Sciatic nerve (tissue), 2 donors: ENCODE measurements at regions not wholly inside any gene's neighbourhood (a gene's known extent, or its start where the extent isn't known, plus 50 kb on each side); places are given as distances from the start of the nearest gene placed in this dataset.
"Not testable (repeated sequence)": the region's sequence is repeated elsewhere in the genome, so short reads cannot be mapped to it uniquely, and the experiment has no call there.

Experiments used
- ATAC-seq: fragments of 200-7000 bp; cut with Tn5 transposase; one replicate; pipeline ENCODE4 v1.9.1; 2020; ENCODE audit warnings: mild to moderate bottlenecking, moderate library complexity
- DNase-seq: peaks from one replicate; pipeline ENCODE4 v3.0.0-alpha.2; 2020; ENCODE audit warnings: low spot score
- intact Hi-C: fragments of 100-400 bp; cut with DNase I; formaldehyde crosslinking; loops from one replicate; pipeline ENCODE4 v1.14.2; 2022
- donor health status: DM: no; HTN: no; CAD: no.
- donor health status: DM: no; HTN: no; CAD: no.

GRCh38 chr6:106739387-106739786 is 110.0 kb downstream of the QRSL1 start:
- ATAC-seq (no peak), DNase-seq (no peak)
- intact Hi-C loops: no loop called here

- ATAC-seq (no peak), DNase-seq (no peak)
- intact Hi-C loops: no loop called here
These were observed 107.1 kb downstream of the QRSL1 start for GRCh38 chr6:106736502-106736901.

GRCh38 chr6:106735828-106736227 is 106.5 kb downstream of the QRSL1 start:
- intact Hi-C loops: no loop called here
- ATAC-seq (no peak), DNase-seq (no peak)

GRCh38 chr6:106735136-106735633 is 105.8 kb downstream of the QRSL1 start:
- intact Hi-C loops: no loop called here
- ATAC-seq (no peak), DNase-seq (no peak)

- intact Hi-C loops: no loop called here
- ATAC-seq (no peak), DNase-seq (no peak)
These were observed 104.0 kb downstream of the QRSL1 start for GRCh38 chr6:106733386-106733785.

- intact Hi-C loops: no loop called here
- ATAC-seq (no peak), DNase-seq (no peak)
These were observed 103.1 kb downstream of the QRSL1 start for GRCh38 chr6:106732376-106732940.

- DNase-seq (no peak), ATAC-seq (no peak)
- intact Hi-C loops: no loop called here
These were observed 102.4 kb downstream of the QRSL1 start for GRCh38 chr6:106731843-106732160.

- intact Hi-C loops: no loop called here
- DNase-seq (no peak), ATAC-seq (no peak)
These were observed 101.9 kb downstream of the QRSL1 start for GRCh38 chr6:106731144-106731842.

GRCh38 chr6:106730718-106731117 is 101.3 kb downstream of the QRSL1 start:
- no peak for DNase-seq
- no peak for ATAC-seq
- intact Hi-C loops: no loop called here

GRCh38 chr6:106730264-106730663 is 100.9 kb downstream of the QRSL1 start:
- intact Hi-C loops: no loop called here
- no peak for ATAC-seq
- DNase-seq: no peak

GRCh38 chr6:106729841-106730240 is 100.5 kb downstream of the QRSL1 start:
- ATAC-seq: no peak
- intact Hi-C loops: no loop called here
- no peak for DNase-seq

GRCh38 chr6:106728296-106728870 is 99.0 kb downstream of the QRSL1 start:
- DNase-seq: no peak
- intact Hi-C loops: no loop called here
- no peak for ATAC-seq

GRCh38 chr6:106727480-106728149 is 98.2 kb downstream of the QRSL1 start:
- ATAC-seq (no peak), DNase-seq (no peak)

GRCh38 chr6:106724848-106725247 is 95.5 kb downstream of the QRSL1 start:
- no peak for DNase-seq
- intact Hi-C loops: no loop called here
- ATAC-seq: no peak

More at GRCh38 chr6:106727480-106728149, 98.2 kb downstream of the QRSL1 start:
- intact Hi-C loops: no loop called here

- intact Hi-C loops: no loop called here
- DNase-seq: no peak
- no peak for ATAC-seq
These were observed 95.0 kb downstream of the QRSL1 start for GRCh38 chr6:106724337-106724736.

- ATAC-seq, DNase-seq, intact Hi-C loops: not testable (repeated sequence)
These were observed 94.0 kb downstream of the QRSL1 start for GRCh38 chr6:106723419-106723818.

- intact Hi-C loops, ATAC-seq, DNase-seq: not testable (repeated sequence)
These were observed 91.8 kb downstream of the QRSL1 start for GRCh38 chr6:106721189-106721588.
